WI38 (cell line): ENCODE measurements at regions not wholly inside any gene's neighbourhood (a gene's known extent, or its start where the extent isn't known, plus 50 kb on each side); places are given as distances from the start of the nearest gene placed in this dataset.

ENCODE experiments used
- H3K4me3 ChIP-seq: 2 replicates; pipeline ENCODE4 v1.5.1; 2011; ENCODE audit warnings: low read depth, mild to moderate bottlenecking, control low read depth, low read length
- TF ChIP-seq, protein P1 (sequence below): IDR thresholded peaks from 2 replicates; pipeline ENCODE4 v1.5.1; 2012; ENCODE audit warnings: low read depth, mild to moderate bottlenecking, control low read depth, low read length

GRCh38 chr2:17334300-17334699 is 183.9 kb downstream of the RAD51AP2 start:
- H3K4me3 ChIP-seq, result no peak overlapping the region
- TF ChIP-seq, protein P1, sequence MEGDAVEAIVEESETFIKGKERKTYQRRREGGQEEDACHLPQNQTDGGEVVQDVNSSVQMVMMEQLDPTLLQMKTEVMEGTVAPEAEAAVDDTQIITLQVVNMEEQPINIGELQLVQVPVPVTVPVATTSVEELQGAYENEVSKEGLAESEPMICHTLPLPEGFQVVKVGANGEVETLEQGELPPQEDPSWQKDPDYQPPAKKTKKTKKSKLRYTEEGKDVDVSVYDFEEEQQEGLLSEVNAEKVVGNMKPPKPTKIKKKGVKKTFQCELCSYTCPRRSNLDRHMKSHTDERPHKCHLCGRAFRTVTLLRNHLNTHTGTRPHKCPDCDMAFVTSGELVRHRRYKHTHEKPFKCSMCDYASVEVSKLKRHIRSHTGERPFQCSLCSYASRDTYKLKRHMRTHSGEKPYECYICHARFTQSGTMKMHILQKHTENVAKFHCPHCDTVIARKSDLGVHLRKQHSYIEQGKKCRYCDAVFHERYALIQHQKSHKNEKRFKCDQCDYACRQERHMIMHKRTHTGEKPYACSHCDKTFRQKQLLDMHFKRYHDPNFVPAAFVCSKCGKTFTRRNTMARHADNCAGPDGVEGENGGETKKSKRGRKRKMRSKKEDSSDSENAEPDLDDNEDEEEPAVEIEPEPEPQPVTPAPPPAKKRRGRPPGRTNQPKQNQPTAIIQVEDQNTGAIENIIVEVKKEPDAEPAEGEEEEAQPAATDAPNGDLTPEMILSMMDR, result no peak

DNA sequence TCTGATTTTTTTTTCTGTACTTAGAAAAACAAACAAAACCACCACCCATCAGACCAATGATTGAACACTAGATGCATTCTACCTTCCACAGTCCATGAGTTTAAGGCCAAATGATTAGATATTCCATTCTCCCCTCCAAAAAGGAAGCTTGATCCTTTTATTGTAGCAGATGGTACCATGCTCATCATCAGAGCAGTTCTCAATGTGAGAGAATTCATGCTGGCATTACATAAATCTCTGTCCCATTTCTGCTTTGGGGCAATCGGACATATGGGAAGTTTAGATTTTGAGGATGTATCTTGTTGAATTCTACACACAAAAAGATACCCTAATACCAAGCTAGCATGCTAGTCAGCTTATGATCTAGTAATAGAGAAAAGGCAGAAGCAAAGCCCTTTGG is 186.6 kb downstream of the RAD51AP2 start:
- H3K4me3 ChIP-seq, result no peak overlapping the region
- TF ChIP-seq, protein P1, result no peak

GRCh38 chr2:17328161-17328560 is 190.1 kb downstream of the RAD51AP2 start:
- no peak overlapping the region for H3K4me3 ChIP-seq
- TF ChIP-seq, protein P1, result no peak

DNA sequence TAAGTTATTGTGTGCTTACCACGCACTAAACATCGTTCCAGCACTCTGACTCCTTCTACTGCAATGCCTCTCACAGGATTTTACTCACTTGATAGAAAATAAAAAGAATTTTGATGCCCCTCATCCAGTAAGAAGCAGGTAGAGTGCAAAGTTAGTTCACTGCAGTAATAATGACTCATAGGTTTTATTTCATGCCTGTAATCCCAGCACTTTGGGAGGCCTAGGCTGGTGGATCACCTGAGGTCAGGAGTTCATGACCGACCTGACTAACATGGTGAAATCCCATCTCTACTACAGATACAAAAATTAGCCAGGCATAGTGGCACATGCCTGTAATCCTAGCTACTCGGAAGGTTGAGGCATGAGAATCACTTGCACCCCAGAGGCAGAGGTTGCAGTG is 190.6 kb downstream of the RAD51AP2 start:
- TF ChIP-seq, protein P1, result no peak
- H3K4me3 ChIP-seq, result no peak overlapping the region

- TF ChIP-seq, protein P1, result no peak
- no peak overlapping the region for H3K4me3 ChIP-seq
Measured at GRCh38 chr2:17326717-17327116, 191.5 kb downstream of the RAD51AP2 start.

DNA sequence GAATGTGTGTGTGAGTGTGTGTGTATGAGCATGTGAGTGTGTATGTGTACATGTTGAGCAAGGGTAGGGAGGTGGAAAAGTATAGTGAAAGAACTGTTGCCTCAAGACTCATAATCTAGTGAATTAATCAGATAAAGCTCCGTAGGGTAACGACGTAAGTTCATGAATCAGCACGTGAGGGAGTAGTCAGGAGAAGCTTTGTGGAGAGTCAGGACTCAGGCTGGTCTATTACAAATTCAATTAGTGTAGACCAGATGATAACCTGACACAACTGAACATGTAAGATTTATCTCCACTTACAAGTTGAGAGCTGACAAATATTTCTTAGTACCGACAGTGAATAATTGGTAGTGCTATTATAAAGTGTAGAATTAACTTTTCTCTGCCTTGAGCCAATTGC is 194.5 kb downstream of the RAD51AP2 start:
- TF ChIP-seq, protein P1, result no peak
- H3K4me3 ChIP-seq, result no peak overlapping the region

GRCh38 chr2:17322461-17322860 is 195.8 kb downstream of the RAD51AP2 start:
- no peak overlapping the region for H3K4me3 ChIP-seq
- TF ChIP-seq, protein P1, result no peak
